ENCODE measurements at regions not wholly inside any gene's neighbourhood (a gene's known extent, or its start where the extent isn't known, plus 50 kb on each side); places are given as distances from the start of the nearest gene placed in this dataset.

- no peaks in the 10 kb centered on the region for H3K36me3 Mint-ChIP-seq
- no peaks in the 10 kb centered on the region for H3K9me3 Mint-ChIP-seq
- H3K27me3 Mint-ChIP-seq = no peaks in the 10 kb centered on the region
- H3K4me3 Mint-ChIP-seq = no peak overlapping the region
- peaks cover 3% of the 10 kb centered on the region for H3K4me1 Mint-ChIP-seq
- DNase-seq = no peak
- H3K27ac Mint-ChIP-seq = no peak overlapping the region
Observed at GRCh38 chr4:113849771-113850170, 88.2 kb upstream of the CAMK2D start.

DNA sequence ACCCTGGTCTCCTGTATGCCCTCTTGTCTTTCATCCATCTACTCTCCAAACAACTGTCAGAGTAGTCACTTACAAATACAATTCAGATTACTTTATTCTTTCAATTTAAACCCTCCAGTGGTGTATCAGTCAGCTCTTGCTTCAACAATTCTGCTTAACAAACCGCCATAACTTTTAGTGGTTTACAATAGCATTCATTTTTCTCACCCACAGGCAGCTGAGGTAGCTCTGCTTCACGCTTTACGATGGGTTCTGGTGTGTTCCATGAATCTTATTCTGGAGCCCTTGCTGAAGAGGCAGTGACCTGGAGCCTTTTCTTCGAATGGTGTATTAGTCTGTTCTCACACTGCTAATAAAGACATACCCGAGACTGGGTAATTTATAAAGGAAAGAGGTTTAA lies 86.2 kb upstream of the CAMK2D start:
- H3K4me3 Mint-ChIP-seq = no peak overlapping the region
- no peak for DNase-seq
- H3K27ac Mint-ChIP-seq = no peak overlapping the region
- H3K27me3 Mint-ChIP-seq = no peaks in the 10 kb centered on the region
- H3K36me3 Mint-ChIP-seq = no peaks in the 10 kb centered on the region
- H3K4me1 Mint-ChIP-seq = peaks cover 3% of the 10 kb centered on the region
- H3K9me3 Mint-ChIP-seq = no peaks in the 10 kb centered on the region

DNA sequence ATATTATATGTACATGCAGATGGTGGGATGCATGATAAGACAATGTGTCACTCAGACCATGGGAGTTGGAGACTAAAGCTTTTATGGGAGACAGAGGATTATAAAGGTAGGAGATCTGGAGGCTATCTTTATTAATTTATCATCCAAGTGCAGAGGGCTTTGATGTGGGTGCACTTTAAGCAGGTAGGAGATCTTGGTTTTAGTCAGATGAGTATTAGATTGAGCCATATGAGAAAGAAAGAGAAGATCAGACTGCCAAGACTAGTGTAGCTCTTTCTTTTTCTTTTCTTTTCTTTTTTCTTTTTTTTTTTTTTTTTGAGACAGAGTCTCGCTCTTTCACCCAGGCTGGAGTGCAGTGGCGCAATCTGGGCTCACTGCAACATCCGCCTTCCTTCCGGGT lies 84.9 kb upstream of the CAMK2D start:
- Mint-ChIP-seq H3K27ac (no peak overlapping the region), H3K9me3 (no peaks in the 10 kb centered on the region), H3K27me3 (no peaks in the 10 kb centered on the region), H3K4me3 (no peak overlapping the region), H3K4me1 (peaks cover 3% of the 10 kb centered on the region), H3K36me3 (no peaks in the 10 kb centered on the region)
- DNase-seq = no peak

DNA sequence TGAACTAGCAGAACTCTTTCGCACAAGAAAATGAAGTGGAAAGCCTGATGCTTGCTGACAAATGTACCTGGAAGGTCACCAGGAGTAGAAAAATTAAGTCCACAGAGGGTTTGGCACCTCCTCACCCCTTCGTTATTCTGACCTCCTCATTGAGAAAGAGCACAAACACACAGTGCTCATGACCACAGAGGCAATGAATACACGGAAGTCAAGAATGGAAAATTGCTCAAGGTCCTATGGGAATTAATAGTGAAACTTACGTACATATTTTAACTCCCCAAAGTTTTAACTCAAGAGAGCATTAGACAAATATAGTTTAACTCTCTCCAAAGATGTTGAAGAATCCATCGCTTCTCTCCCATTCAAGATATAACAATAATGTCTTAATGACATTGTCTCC lies 83.6 kb upstream of the CAMK2D start:
- Mint-ChIP-seq H3K27me3 (no peaks in the 10 kb centered on the region), H3K4me3 (no peak overlapping the region), H3K36me3 (no peaks in the 10 kb centered on the region), H3K4me1 (peaks cover 3% of the 10 kb centered on the region), H3K27ac (no peak overlapping the region), H3K9me3 (no peaks in the 10 kb centered on the region)
- no peak for DNase-seq

DNA sequence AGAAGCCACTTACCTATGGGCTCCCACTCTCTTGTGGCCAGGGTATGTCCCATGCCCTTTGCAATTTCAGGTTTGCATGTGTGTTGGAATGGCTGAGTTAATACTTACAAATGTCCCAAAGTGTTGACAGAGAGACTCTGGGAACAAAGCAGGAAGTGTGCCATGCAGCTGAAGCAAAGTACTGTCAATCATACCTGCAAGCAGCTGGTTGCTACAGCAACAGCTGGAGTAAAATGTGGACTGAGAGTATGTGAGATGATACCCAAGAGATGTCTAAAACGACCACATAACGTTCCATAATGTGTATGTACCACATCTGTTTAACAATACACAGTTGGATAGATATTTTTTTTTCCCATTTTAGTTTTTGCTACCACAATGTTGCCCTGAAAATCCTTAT lies 82.8 kb upstream of the CAMK2D start:
- no peak for DNase-seq
- Mint-ChIP-seq H3K27me3 (no peaks in the 10 kb centered on the region), H3K36me3 (no peaks in the 10 kb centered on the region), H3K4me1 (peaks cover 3% of the 10 kb centered on the region), H3K9me3 (no peaks in the 10 kb centered on the region), H3K27ac (no peak overlapping the region), H3K4me3 (no peak overlapping the region)

DNA sequence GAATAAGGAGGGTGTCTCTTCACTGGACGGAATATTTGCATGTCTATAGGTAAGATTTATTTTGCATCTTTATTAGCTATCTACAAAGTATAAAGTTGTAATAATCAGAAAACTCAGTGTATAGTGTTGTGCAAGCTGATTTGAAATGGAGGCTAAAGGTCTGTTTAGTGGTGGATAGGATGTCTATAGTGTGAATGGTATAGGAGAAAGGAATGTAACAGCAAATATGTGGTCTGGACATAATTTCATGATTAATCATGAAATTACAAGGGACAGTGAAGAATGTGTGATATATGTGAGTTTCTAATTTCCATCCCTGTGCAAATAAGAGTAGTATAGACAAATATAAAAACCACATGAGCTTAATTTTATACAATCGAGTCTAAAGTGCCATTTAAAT lies 79.3 kb upstream of the CAMK2D start:
- Mint-ChIP-seq H3K36me3 (no peaks in the 10 kb centered on the region), H3K27ac (no peak overlapping the region), H3K27me3 (no peaks in the 10 kb centered on the region), H3K4me3 (no peak overlapping the region), H3K9me3 (no peaks in the 10 kb centered on the region), H3K4me1 (peaks cover 6% of the 10 kb centered on the region)
- DNase-seq = no peak

DNA sequence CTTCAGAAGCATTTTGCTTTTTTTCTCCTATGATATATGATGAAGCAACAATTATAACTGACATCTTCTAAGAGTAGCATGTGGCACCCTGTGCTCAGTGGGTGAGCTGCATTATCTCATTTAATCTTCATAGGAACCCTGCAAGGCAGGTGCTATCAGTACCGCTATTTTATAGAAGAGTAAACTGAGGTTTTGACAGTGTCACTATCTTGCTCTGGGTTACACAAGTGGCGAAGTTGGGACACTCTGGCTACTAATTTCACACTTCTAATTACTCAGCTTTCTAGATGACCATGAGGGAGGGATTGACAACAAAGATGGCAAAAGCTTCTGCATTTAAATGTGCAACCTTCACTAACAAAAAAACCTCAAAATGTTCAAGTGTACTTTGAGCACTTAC lies 76.9 kb upstream of the CAMK2D start:
- Mint-ChIP-seq H3K9me3 (no peaks in the 10 kb centered on the region), H3K27ac (no peak overlapping the region), H3K4me1 (peaks cover 6% of the 10 kb centered on the region), H3K4me3 (no peak overlapping the region), H3K27me3 (no peaks in the 10 kb centered on the region), H3K36me3 (no peaks in the 10 kb centered on the region)
- DNase-seq = no peak

- Mint-ChIP-seq H3K27ac (peak overlapping the region; percentile 0), H3K4me3 (no peak overlapping the region), H3K27me3 (peaks cover 4% of the 10 kb centered on the region), H3K4me1 (peaks cover 8% of the 10 kb centered on the region), H3K9me3 (no peaks in the 10 kb centered on the region), H3K36me3 (no peaks in the 10 kb centered on the region)
- DNase-seq = no peak
Observed at GRCh38 chr4:113837397-113837796, 75.9 kb upstream of the CAMK2D start.

GRCh38 chr4:113835005-113835404 lies 73.5 kb upstream of the CAMK2D start:
- DNase-seq = no peak
- Mint-ChIP-seq H3K9me3 (no peaks in the 10 kb centered on the region), H3K27ac (no peak overlapping the region), H3K36me3 (no peaks in the 10 kb centered on the region), H3K4me1 (peaks cover 14% of the 10 kb centered on the region), H3K27me3 (peaks cover 4% of the 10 kb centered on the region), H3K4me3 (no peak overlapping the region)

DNA sequence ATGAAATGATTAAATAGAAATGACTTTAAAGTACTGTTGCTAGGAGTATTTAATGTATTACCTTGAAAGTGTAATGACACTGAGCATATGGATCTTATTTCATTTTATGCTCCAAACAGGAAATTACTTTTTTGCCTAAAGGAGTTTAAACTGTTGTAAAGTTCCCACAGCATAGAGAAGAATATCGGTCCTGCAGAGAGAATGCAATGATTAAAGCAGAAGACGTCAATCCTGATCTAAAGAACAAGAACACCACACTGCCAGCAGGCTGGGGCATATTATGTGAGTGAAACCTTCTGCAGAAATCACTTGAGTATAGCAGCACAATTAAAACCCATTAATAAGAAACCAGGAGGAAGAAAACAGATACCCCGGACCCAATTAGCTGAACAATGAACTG lies 72.8 kb upstream of the CAMK2D start:
- H3K9me3 Mint-ChIP-seq = no peaks in the 10 kb centered on the region
- H3K27me3 Mint-ChIP-seq = peaks cover 4% of the 10 kb centered on the region
- DNase-seq = no peak
- H3K36me3 Mint-ChIP-seq = peaks cover 2% of the 10 kb centered on the region
- no peak overlapping the region for H3K27ac Mint-ChIP-seq
- peaks cover 14% of the 10 kb centered on the region for H3K4me1 Mint-ChIP-seq
- H3K4me3 Mint-ChIP-seq = no peak overlapping the region

GRCh38 chr4:113832803-113833202 lies 71.3 kb upstream of the CAMK2D start:
- Mint-ChIP-seq H3K27me3 (peaks cover 4% of the 10 kb centered on the region), H3K9me3 (no peaks in the 10 kb centered on the region), H3K4me3 (no peak overlapping the region), H3K27ac (no peak overlapping the region), H3K36me3 (peaks cover 2% of the 10 kb centered on the region), H3K4me1 (peaks cover 14% of the 10 kb centered on the region)
- no peak for DNase-seq

DNA sequence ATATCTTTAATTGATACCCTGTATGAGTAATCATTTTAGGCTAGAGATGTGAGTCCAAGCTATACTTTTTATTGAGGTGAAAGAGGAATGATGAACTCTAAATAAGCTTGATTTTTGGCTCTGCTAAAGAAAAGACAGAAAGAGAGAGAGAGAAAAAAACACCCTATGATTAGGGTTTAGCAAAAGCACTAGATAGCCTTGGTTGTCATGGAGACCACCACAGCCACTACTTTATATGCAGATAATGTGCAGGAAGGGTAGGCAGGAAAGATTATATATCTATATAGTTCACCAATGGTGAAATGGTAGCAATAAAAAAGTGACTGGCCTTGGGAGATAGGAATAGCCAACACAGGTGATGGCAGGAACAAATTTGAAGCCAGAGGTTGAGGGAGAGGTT lies 69.9 kb upstream of the CAMK2D start:
- Mint-ChIP-seq H3K9me3 (peaks cover 4% of the 10 kb centered on the region), H3K27me3 (peaks cover 4% of the 10 kb centered on the region), H3K36me3 (peaks cover 2% of the 10 kb centered on the region), H3K4me3 (no peak overlapping the region), H3K27ac (no peak overlapping the region), H3K4me1 (peaks cover 16% of the 10 kb centered on the region)
- DNase-seq = no peak

- peaks cover 41% of the 10 kb centered on the region for H3K4me1 Mint-ChIP-seq
- H3K9me3 Mint-ChIP-seq = peaks cover 8% of the 10 kb centered on the region
- H3K27ac Mint-ChIP-seq = no peak overlapping the region
- peaks cover 4% of the 10 kb centered on the region for H3K27me3 Mint-ChIP-seq
- no peak for DNase-seq
- peaks cover 7% of the 10 kb centered on the region for H3K36me3 Mint-ChIP-seq
- H3K4me3 Mint-ChIP-seq = no peak overlapping the region
Observed at GRCh38 chr4:113828702-113829101, 67.2 kb upstream of the CAMK2D start.

- Mint-ChIP-seq H3K4me1 (peaks cover 53% of the 10 kb centered on the region), H3K27ac (no peak overlapping the region), H3K9me3 (peaks cover 8% of the 10 kb centered on the region), H3K27me3 (no peaks in the 10 kb centered on the region), H3K36me3 (peaks cover 7% of the 10 kb centered on the region), H3K4me3 (no peak overlapping the region)
- DNase-seq = no peak
Observed at GRCh38 chr4:113827285-113827684, 65.7 kb upstream of the CAMK2D start.

DNA sequence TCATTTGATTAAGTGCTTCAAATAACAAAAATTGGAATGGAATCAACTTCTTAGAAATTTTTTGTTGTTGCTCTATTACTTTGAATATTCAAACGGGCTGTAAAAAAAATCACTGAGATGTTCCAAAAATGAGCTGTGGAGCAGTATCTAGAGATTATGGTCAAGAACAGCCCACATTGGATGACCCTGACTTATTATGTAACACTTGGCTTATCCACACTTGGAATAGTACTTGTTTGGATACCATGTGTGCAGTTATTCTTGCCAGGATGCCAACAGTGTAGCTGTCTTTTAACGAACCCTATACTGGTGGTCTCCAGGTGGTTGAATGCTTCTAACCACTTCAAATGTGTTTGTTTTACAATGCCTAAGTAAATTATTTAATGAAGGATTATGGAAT lies 64.9 kb upstream of the CAMK2D start:
- H3K4me1 Mint-ChIP-seq = peaks cover 56% of the 10 kb centered on the region
- peaks cover 7% of the 10 kb centered on the region for H3K36me3 Mint-ChIP-seq
- peaks cover 8% of the 10 kb centered on the region for H3K9me3 Mint-ChIP-seq
- no peaks in the 10 kb centered on the region for H3K27me3 Mint-ChIP-seq
- H3K27ac Mint-ChIP-seq = no peak overlapping the region
- no peak overlapping the region for H3K4me3 Mint-ChIP-seq
- no peak for DNase-seq

DNA sequence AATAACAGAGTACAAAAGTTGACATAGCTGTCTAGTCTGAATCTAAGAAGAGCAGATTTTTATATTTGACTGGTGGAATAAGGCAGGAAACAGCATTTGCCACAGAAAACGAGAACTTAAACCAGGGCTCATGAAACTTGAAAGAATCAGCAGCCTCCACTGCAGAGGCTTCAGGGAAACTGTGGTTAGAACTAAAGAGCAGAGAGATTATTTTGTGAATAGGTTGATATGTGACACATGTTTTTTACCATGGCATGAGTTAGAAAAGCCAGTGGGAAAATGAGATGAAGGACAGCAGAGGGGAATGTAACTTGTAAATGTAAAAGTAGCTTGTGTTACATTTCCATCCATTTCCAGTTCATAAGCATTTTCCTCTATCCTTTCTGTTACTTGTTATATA lies 63.7 kb upstream of the CAMK2D start:
- DNase-seq = peak; percentile 24
- Mint-ChIP-seq H3K27me3 (no peaks in the 10 kb centered on the region), H3K36me3 (peaks cover 7% of the 10 kb centered on the region), H3K9me3 (peaks cover 8% of the 10 kb centered on the region), H3K4me3 (no peak overlapping the region), H3K4me1 (peaks cover 61% of the 10 kb centered on the region), H3K27ac (peak overlapping the region; percentile 79)

DNA sequence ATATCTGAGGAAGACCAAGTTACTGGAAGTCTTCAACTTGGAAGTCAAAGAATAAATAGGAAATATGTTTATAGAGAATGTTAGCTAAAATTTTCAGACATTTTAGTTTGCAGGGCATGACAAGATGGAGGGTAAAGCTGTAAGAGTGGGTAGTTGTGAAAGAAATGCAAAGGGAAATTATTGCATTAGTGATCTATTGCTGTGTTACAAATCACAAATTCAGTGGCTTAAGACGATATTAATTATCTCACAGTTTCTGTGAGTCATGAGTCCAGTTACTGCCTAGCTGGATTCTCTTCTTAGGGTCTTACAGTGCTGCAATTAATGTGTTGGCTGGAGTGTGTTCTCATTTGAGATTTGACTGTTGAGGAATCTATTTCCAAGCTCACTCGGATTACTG lies 62.9 kb upstream of the CAMK2D start:
- Mint-ChIP-seq H3K9me3 (peaks cover 8% of the 10 kb centered on the region), H3K27ac (peak overlapping the region; percentile 79), H3K4me3 (peak overlapping the region; percentile 15), H3K4me1 (peaks cover 61% of the 10 kb centered on the region), H3K27me3 (no peaks in the 10 kb centered on the region), H3K36me3 (peaks cover 5% of the 10 kb centered on the region)
- DNase-seq = no peak
